Endothelial cell of umbilical vein (primary cell): ENCODE measurements at regions not wholly inside any gene's neighbourhood (a gene's known extent, or its start where the extent isn't known, plus 50 kb on each side); places are given as distances from the start of the nearest gene placed in this dataset.

Source experiments
- BruUV-seq: library from RNA; stranded (reverse); fragments of 400-500 nt; replicated peaks from 2 replicates; lab custom pipeline; 2021; lab: Mats Ljungman, UMichigan
- CTCF ChIA-PET: fragments of 300-600, 350-600 bp; sonication (Branson Sonifier 250); formaldehyde crosslinking; loops from one replicate; lab custom pipeline; 2021; ENCODE audit warnings: antibody characterized with exemption, inconsistent platforms; lab: Charles Lee
- POLR2A ChIA-PET: fragments of 300-600, 350-600 bp; sonication (Branson Sonifier 250); formaldehyde crosslinking; loops from one replicate; lab custom pipeline; 2021; ENCODE audit warnings: antibody characterized with exemption, inconsistent platforms; lab: Charles Lee
- DNase-seq: peaks from one replicate; pipeline ENCODE4 v3.0.0-alpha.2; 2011; ENCODE audit warnings: low read depth, low spot score
- FAIRE-seq: peaks from 2 replicates; lab custom pipeline; 2011; peaks lifted over from hg19 to GRCh38; lab: Jason Lieb, UNC
- H2AFZ ChIP-seq: 2 replicates; pipeline ENCODE4 v1.6.0; 2012; ENCODE audit warnings: low read depth, low read length, control low read depth, inconsistent platforms
- H3K27ac ChIP-seq: 2 replicates; pipeline ENCODE4 v1.5.1; 2011; ENCODE audit warnings: low read depth, mild to moderate bottlenecking, control low read depth, low read length, moderate library complexity; ENCODE audit not compliant: insufficient read depth
- H3K27me3 ChIP-seq, 2 experiments: 2 replicates each; pipeline versions ENCODE4 v1.6.0 to v1.6.1; 2011; ENCODE audit warnings: low read length in 2 of 2, mixed read lengths in 1 of 2; ENCODE audit not compliant: control insufficient read depth in 2 of 2, insufficient read depth in 2 of 2
- H3K36me3 ChIP-seq, 2 experiments: 2 replicates in 1 of 2; 3 replicates in 1 of 2; pipeline ENCODE4 v1.5.1; 2011; ENCODE audit warnings: low read length in 2 of 2, mild to moderate bottlenecking in 1 of 2, moderate library complexity in 1 of 2; ENCODE audit not compliant: control insufficient read depth in 2 of 2, insufficient read depth in 2 of 2; ENCODE audit errors: extremely low read depth in 1 of 2
- H3K4me1 ChIP-seq: 3 replicates; pipeline ENCODE4 v1.5.1; 2011; ENCODE audit warnings: mild to moderate bottlenecking, low read length; ENCODE audit not compliant: control insufficient read depth, insufficient read depth; ENCODE audit errors: extremely low read depth
- H3K4me2 ChIP-seq: 2 replicates; pipeline ENCODE4 v1.6.1; 2011; ENCODE audit warnings: low read length, control low read depth, mixed read lengths; ENCODE audit not compliant: insufficient read depth
- H3K4me3 ChIP-seq, 3 experiments: fragments of 200-600 bp in 1 of 3; sonication (generic), shearing (Covaris generic) in 1 of 3; replicated peaks in 1 of 3; 2 replicates each; pipeline ENCODE4 v1.5.1; 2011 to 2016; ENCODE audit warnings: control low read depth in 3 of 3, low read length in 3 of 3, mild to moderate bottlenecking in 2 of 3, inconsistent platforms in 1 of 3, low read depth in 1 of 3, moderate library complexity in 1 of 3; ENCODE audit not compliant: insufficient read depth in 1 of 3
- H3K79me2 ChIP-seq: 2 replicates; pipeline ENCODE4 v1.6.0; 2012; ENCODE audit warnings: low read length, inconsistent platforms; ENCODE audit not compliant: control insufficient read depth, insufficient read depth
- H3K9ac ChIP-seq: replicated peaks from 2 replicates; pipeline ENCODE3; 2011; ENCODE audit warnings: low read length, control low read depth; ENCODE audit not compliant: insufficient read depth; ENCODE audit errors: extremely low read depth
- H3K9me1 ChIP-seq: replicated peaks from 3 replicates; pipeline ENCODE4 v1.6.0; 2011; ENCODE audit warnings: mild to moderate bottlenecking, low read length; ENCODE audit not compliant: control insufficient read depth, insufficient read depth; ENCODE audit errors: extremely low read depth
- H3K9me3 ChIP-seq: replicated peaks from 2 replicates; pipeline ENCODE4 v1.5.1; 2012; ENCODE audit warnings: low read length, inconsistent platforms; ENCODE audit not compliant: control insufficient read depth, insufficient read depth
- H4K20me1 ChIP-seq: replicated peaks from 2 replicates; pipeline ENCODE3; 2011; ENCODE audit warnings: mild to moderate bottlenecking, low read length; ENCODE audit not compliant: control insufficient read depth, insufficient read depth; ENCODE audit errors: extremely low read depth
- EZH2 ChIP-seq: IDR thresholded peaks from 2 replicates; pipeline ENCODE4 v1.6.1; 2012; ENCODE audit warnings: borderline replicate concordance, low read depth, mild to moderate bottlenecking, moderate library complexity, low read length, inconsistent platforms; ENCODE audit not compliant: severe bottlenecking
- FOS ChIP-seq: IDR thresholded peaks from 2 replicates; pipeline ENCODE4 v1.6.1; 2011; ENCODE audit warnings: mild to moderate bottlenecking, low read length, moderate library complexity, borderline replicate concordance; ENCODE audit not compliant: insufficient read depth
- GATA2 ChIP-seq: IDR thresholded peaks from 2 replicates; pipeline ENCODE4 v1.7.0; 2011; ENCODE audit warnings: low read depth, mild to moderate bottlenecking, moderate library complexity, mixed read lengths, low read length; ENCODE audit not compliant: insufficient read length, insufficient read depth
- JUN ChIP-seq: IDR thresholded peaks from 2 replicates; pipeline ENCODE4 v1.6.1; 2011; ENCODE audit warnings: borderline replicate concordance, low read depth; ENCODE audit not compliant: insufficient read length, insufficient read depth
- MAX ChIP-seq: IDR thresholded peaks from 2 replicates; pipeline ENCODE4 v1.6.1; 2011; ENCODE audit not compliant: insufficient read depth, insufficient read length
- MYC ChIP-seq: IDR thresholded peaks from one replicate; pipeline ENCODE4 v1.6.1; 2011; ENCODE audit warnings: mild to moderate bottlenecking, low read depth, low read length
- POLR2A ChIP-seq: IDR thresholded peaks from 2 replicates; pipeline ENCODE4 v1.6.1; 2012; ENCODE audit warnings: low read depth, mild to moderate bottlenecking, control low read depth, low read length
- POLR2AphosphoS5 ChIP-seq: IDR thresholded peaks from 2 replicates; pipeline ENCODE4 v1.6.1; 2012; ENCODE audit warnings: low read depth, mild to moderate bottlenecking, control low read depth, low read length, moderate library complexity; ENCODE audit not compliant: insufficient read depth
- dilution Hi-C: fragments of 300-500 bp; cut with MboI; formaldehyde crosslinking; loops from one replicate; pipeline ENCODE4 v1.15.0; 2019; ENCODE audit warnings: low sequenced_read_pairs; ENCODE audit not compliant: extremely low pct_ligation_motif_present
- intact Hi-C: fragments of 100-400 bp; cut with micrococcal nuclease; formaldehyde crosslinking; loops from one replicate; pipeline ENCODE4 v1.10.0; 2022
- TF ChIP-seq, protein P1 (sequence below), 2 donors: IDR thresholded peaks; 1 replicate in 1 of 2; 2 replicates in 1 of 2; pipeline ENCODE4 v1.5.1; 2011; ENCODE audit warnings: low read length in 2 of 2, mild to moderate bottlenecking in 2 of 2, moderate library complexity in 2 of 2, control low read depth in 1 of 2, inconsistent platforms in 1 of 2, low read depth in 1 of 2; ENCODE audit not compliant: insufficient read depth in 1 of 2; ENCODE audit errors: extremely low read depth in 1 of 2

- no peak overlapping the region for H3K27ac ChIP-seq
- no peak overlapping the region for H2AFZ ChIP-seq
- H3K4me2 ChIP-seq, result no peak overlapping the region
- FAIRE-seq (no peak), DNase-seq (no peak)
- H3K9me3 ChIP-seq, result no peaks in the 10 kb centered on the region
- dilution Hi-C loops (no loop called here), intact Hi-C loops (no loop called here)
- no peaks in the 10 kb centered on the region for H3K9me1 ChIP-seq
- no peaks in the 10 kb centered on the region for H3K79me2 ChIP-seq
- no peak overlapping the region for H3K4me3 ChIP-seq
- CTCF ChIA-PET, result no interaction called here
- no peaks in the 10 kb centered on the region for H3K36me3 ChIP-seq
- no peaks in the 10 kb centered on the region for H3K27me3 ChIP-seq
- BruUV-seq, result no TSS peak
- H3K9ac ChIP-seq, result no peak overlapping the region
- H3K4me1 ChIP-seq, result no peaks in the 10 kb centered on the region
- POLR2A ChIA-PET, result no interaction called here
- H4K20me1 ChIP-seq, result no peaks in the 10 kb centered on the region
- TF ChIP-seq GATA2 (no peak), POLR2AphosphoS5 (no peak), JUN (no peak), MYC (no peak)
These were observed 2693.1 kb downstream of the ARAP2 start for GRCh38 chr4:33551244-33551643.

DNA sequence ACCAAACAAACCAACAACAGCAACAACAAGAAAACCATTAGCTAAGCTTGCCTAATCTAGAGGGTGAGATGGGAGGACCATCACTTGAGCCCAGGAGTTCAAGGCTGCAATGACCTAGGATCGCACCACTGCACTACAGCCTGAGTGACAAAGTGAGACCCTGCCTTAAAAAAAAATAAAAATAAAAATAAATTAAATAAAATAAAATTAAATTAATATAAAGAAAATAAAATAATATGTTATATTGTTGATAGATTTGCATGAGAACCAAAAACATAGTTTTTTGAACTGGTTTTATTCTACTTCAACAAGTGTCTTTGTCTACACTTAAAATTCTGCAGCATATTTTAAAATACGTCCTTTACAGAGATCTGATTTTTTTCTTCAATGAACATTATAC, 2683.1 kb downstream of the ARAP2 start:
- Histone ChIP-seq H3K9ac (no peak overlapping the region), H2AFZ (no peak overlapping the region), H3K4me3 (no peak overlapping the region), H3K9me1 (no peaks in the 10 kb centered on the region), H4K20me1 (no peaks in the 10 kb centered on the region), H3K4me2 (no peak overlapping the region), H3K79me2 (no peaks in the 10 kb centered on the region), H3K4me1 (no peaks in the 10 kb centered on the region), H3K9me3 (no peaks in the 10 kb centered on the region), H3K27me3 (no peaks in the 10 kb centered on the region), H3K27ac (no peak overlapping the region), H3K36me3 (no peaks in the 10 kb centered on the region)
- FAIRE-seq (no peak), DNase-seq (no peak)
- TF ChIP-seq MAX, result no peak
- no peak for TF ChIP-seq MYC
- TF ChIP-seq, protein P1, sequence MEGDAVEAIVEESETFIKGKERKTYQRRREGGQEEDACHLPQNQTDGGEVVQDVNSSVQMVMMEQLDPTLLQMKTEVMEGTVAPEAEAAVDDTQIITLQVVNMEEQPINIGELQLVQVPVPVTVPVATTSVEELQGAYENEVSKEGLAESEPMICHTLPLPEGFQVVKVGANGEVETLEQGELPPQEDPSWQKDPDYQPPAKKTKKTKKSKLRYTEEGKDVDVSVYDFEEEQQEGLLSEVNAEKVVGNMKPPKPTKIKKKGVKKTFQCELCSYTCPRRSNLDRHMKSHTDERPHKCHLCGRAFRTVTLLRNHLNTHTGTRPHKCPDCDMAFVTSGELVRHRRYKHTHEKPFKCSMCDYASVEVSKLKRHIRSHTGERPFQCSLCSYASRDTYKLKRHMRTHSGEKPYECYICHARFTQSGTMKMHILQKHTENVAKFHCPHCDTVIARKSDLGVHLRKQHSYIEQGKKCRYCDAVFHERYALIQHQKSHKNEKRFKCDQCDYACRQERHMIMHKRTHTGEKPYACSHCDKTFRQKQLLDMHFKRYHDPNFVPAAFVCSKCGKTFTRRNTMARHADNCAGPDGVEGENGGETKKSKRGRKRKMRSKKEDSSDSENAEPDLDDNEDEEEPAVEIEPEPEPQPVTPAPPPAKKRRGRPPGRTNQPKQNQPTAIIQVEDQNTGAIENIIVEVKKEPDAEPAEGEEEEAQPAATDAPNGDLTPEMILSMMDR (IDR thresholded peaks at IDR 0.05; ENCODE audit: extremely low read depth in 1 of 2, insufficient read depth in 1 of 2, low read depth in 1 of 2, low read length in 2 of 2), result no peak
- no peak for TF ChIP-seq POLR2A
- TF ChIP-seq JUN, result no peak
- TF ChIP-seq FOS, result no peak
- no peak for TF ChIP-seq EZH2
- no peak for TF ChIP-seq POLR2AphosphoS5
- TF ChIP-seq GATA2, result no peak
- BruUV-seq, result no TSS peak
- dilution Hi-C loops, result no loop called here
- intact Hi-C loops, result no loop called here
- POLR2A ChIA-PET, result no interaction called here
- CTCF ChIA-PET, result no interaction called here
